HG03432 (cell line): ENCODE measurements at regions not wholly inside any gene's neighbourhood (a gene's known extent, or its start where the extent isn't known, plus 50 kb on each side); places are given as distances from the start of the nearest gene placed in this dataset.
A peak's percentile ranks its signal among the peaks of the same experiment; 100 is the strongest.
"Not testable (repeated sequence)": the region's sequence is repeated elsewhere in the genome, so short reads cannot be mapped to it uniquely, and the experiment has no call there.

Experiments
- ATAC-seq: cut with Tn5 transposase; IDR thresholded peaks from one replicate; pipeline ENCODE4 v1.9.1; 2021; ENCODE audit warnings: mild to moderate bottlenecking, moderate library complexity; ENCODE audit not compliant: unreplicated experiment

DNA sequence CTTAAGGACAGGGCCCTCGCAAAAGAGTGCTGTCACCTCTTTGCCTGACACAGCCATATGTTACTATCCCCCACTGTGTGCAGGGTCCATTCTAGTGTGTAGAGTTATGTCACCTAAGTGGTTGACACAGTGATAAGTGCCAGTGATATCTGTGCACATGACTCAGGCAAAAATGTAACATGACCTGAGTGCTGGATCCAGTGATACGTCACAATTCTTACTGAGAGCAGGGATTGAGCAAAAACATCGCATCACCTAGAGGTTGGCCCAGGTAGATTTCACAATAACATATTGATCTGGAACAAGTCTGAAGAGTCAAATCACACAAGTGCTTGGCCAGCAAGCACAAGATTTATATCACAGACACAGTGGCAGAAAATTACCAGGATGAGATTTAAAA lies 100.5 kb upstream of the BPY2B start:
- not testable (repeated sequence) for ATAC-seq

DNA sequence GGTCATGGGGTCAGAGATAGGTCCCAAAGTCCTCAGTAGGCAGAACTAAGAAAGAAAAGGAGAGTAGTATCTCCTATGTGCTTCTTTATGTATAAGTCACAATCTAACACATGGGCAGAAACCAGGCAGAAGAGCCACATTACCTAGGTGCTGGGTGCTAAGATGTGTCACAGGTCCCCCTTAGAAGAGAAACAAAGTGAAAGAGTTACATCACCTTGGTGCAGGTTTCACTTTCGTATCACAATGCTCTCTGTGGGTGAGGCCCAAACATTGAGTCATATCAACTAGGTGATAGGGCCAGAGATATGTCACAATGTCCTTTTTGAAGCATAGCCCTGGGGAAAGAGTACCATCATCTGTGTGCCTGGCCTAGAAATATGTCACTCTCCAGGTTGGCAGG lies 96.1 kb upstream of the BPY2B start:
- ATAC-seq = peak; percentile 99

DNA sequence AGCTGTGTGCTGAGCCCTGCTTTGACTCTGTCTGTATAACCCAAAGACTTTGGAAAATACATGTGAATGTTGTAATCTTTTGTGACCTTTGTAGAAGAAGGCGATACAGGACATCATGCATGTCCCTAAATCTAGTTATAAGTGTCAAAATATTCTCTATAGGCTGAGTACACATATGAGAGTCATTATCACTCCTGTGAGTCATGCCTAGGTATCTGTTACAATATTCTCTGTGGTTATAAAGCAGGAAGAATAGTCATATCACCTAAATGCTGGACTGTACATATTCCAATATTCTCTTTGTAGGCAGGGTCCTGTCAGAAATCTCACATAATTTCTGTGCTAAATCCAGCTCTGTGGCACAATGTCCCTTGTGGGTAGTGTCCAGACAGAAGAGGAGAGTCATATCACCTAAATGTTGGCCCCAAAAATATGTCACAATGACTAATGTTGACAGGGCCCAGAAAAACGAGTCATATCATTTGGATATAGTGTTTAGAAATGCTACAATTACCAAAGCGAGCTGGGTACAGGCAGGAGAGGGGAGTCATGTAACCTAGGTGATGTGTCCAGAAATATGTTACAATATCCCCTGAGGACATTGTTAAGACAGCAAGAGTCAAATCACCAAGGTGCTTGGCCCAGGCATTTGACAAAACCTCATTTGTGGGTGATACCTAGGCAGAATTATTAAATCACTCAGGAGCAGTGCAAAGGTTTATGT lies 80.4 kb upstream of the BPY2B start:
- not testable (repeated sequence) for ATAC-seq

DNA sequence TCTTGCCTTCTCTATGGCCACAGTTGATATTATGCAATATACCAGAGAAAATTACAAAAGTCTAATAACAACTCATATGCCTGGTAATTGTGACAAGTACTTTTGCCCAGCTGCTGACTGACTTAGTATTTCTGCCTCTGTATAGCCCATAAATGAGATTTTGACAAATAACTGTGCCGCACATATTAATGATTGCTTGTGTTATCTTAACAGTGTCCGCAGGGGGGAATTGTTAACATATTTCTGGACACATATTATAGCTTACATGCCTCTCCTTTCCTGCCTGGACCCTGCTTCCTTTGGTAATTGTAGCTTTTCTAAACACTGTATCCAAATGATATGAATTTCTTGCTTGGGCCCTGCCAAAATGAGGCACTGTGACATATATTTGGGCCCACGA lies 69.0 kb upstream of the BPY2B start:
- ATAC-seq = not testable (repeated sequence)

DNA sequence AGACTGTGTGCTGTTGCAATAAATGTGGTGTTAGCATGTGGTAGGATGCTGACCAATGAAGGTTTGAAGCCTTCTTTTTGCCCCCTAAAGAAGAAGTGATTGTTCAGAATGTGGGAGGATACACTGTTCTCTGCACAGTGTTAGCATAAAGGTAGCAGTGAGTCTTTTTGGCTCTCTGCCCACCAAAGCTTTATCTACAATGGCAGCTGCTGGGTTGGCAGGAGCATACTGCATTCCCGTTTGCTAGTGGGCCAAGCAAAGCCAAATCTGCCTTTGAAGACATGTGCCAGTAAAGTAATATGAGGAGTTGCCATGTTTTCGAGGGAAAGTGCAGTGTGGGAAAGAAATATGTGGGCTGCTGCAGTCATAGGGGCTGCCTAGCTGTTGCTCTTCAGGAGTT lies 56.4 kb upstream of the BPY2B start:
- ATAC-seq = not testable (repeated sequence)
